NCI-H345 (cell line): ENCODE measurements at regions not wholly inside any gene's neighbourhood (a gene's known extent, or its start where the extent isn't known, plus 50 kb on each side); places are given as distances from the start of the nearest gene placed in this dataset.
"Not testable (repeated sequence)": the region's sequence is repeated elsewhere in the genome, so short reads cannot be mapped to it uniquely, and the experiment has no call there.

Experiments used
- DNase-seq: peaks from one replicate; lab custom pipeline; 2025; lab: John Stamatoyannopoulos, UW

GRCh38 chr9:2354856-2355696 is 266.5 kb upstream of the VLDLR start:
- no peak for DNase-seq

DNA sequence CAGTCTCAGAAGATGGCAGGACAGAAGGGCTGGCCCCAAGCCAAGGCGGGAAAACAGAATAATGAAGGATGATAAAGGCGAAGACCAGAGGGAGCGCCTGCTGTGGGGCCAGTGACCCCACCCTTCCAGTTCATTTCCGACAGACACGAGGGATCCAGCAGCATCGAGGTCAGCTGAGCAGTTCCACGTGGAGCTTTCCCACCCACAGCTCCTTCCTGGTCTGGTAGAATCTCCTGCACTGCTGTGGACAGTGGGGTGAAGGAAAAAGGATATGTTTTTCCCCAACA is 265.9 kb upstream of the VLDLR start:
- DNase-seq = no peak

DNA sequence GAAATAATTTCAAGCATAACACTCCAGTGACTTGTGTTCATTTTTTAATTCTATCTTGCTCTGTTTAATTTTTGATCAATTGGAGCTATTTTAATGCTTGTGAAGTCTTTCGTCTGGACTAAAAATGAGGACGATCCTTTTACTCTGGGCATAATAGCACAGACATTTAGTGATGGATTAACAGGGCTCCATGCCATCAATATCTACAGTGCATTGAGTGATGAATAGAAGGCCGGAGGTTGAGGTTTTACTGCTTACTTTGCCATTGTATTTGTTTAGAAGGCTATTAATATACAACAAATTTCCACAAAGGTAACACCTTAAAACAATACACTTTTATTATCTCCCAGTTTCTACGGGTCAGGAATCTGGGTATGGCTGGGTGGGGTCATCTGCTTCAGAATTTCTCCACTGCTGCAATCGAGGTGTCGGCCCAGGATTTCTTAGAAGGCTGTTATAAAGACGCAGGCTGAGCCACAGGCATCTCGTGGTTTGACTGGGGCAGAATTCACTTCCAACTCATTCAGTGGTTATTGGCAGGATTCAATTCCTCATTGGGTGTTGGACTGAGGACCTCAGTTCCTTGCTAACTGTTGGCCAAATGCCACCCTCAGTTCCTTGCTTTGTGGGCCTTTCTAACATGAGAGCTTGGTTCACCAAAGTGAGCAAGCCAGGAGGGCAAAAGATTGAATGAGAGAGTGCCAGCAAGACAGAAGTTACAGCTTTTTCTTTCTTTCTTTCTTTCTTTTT is 265.4 kb upstream of the VLDLR start:
- DNase-seq = no peak

- peak; percentile 82 for DNase-seq
Observed at GRCh38 chr9:2359891-2360471, 261.6 kb upstream of the VLDLR start.

DNA sequence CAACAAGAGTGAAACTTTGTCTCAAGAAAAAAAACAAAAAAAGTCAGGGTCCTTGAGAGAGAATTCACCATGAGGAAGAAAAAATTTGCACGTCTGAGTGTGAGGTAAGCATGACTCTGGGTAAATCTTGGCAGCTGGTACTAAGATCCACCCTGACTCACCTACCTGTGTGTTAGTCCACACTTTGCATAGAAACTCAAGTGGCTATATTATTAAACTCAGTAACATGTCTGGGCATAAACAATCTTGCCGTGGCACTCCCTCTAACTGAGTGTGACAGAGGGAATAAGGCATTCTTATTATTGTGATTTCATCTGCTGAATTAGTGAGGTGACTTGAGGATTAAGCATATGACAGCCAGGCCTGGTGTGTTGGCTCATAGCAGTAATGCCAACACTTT is 259.4 kb upstream of the VLDLR start:
- DNase-seq = no peak

DNA sequence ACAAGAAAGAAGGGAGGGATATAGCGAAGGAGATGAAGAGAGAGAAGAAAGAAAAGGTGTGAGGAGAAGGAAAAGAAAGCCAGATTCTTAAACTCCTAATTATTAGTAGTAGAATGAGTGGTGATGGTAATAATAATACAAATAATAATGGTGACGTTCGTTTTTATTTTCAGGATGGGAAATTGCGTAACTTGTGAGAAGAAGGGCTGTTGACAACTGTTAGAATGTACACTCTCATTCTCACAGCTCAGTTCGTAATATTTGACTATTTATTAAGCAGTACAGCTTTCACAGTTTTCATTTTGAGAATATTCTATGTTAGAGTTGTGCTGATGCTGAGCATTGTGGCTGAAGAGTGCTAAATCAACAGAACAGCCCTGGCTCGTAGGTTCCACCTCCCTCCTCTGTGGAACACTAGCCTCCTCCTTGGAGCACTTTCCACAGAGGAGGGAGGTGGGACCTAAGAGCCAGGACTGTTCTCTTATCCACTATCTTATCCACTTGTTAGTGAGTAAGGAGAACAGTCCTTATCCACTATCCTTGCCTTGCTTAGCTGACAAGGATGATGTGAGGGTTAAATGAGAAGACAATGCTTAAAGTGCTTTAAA is 258.3 kb upstream of the VLDLR start:
- DNase-seq = no peak

GRCh38 chr9:2363781-2364180 is 257.8 kb upstream of the VLDLR start:
- DNase-seq = no peak

DNA sequence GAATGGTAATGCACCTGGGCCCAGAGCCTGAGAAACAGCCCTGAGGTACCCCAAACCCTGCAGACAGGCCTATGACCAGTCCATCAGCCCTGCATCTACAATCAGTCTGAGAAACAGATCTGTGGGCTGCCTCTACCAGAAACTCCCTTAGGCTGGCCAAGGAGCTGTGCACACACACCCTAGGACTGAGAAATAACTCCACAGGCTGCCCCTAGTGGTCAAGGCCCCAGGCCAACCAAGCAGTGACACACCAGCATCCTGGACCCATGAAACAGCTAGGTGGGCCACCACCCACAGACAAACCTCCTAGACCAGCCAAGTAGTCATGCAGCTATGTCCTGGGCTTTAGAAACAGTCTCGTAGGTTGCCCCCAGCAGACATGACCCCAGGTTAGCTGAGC is 253.6 kb upstream of the VLDLR start:
- DNase-seq = no peak

- no peak for DNase-seq
Observed at GRCh38 chr9:2373648-2374047, 247.9 kb upstream of the VLDLR start.

- DNase-seq = no peak
Observed at GRCh38 chr9:2375114-2375513, 246.5 kb upstream of the VLDLR start.

DNA sequence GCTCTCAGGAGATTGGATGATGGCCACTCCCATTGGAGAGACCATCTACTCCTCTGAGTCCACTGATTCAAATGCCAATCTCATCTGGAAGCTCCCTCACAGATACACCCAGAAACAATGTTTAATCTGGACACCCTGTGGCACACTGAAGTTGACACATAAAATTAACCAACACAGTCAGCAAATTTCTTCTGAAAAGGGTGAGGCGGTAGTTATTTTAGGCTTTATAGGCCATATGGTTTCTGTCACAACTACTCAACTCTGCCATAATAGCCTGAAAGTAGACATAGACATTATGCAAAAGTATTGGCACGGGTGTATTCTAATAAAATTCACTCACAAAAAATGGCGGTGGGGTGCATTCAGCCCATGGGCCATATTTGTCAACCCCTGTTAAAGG is 244.5 kb upstream of the VLDLR start:
- no peak for DNase-seq

- no peak for DNase-seq
Observed at GRCh38 chr9:2377834-2378233, 243.8 kb upstream of the VLDLR start.

DNA sequence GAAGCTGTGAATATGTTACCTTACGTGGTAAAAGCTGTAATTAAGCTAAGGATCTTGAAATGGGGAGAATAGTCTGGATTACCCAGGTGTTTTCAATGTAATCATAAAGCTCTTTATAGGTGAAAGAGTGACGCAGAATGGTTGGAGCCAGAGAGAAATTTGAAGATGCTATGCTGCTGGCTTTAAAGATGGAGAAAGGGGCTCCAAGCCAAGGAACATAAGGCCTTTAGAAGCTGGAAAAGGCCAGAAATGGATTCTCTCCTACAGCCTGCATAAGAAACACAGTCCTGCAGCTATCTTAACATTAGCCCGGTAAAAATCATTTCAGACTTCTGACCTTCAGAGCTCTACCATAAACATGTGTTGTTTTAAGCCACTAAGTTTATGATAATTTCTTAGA is 243.3 kb upstream of the VLDLR start:
- no peak for DNase-seq

DNA sequence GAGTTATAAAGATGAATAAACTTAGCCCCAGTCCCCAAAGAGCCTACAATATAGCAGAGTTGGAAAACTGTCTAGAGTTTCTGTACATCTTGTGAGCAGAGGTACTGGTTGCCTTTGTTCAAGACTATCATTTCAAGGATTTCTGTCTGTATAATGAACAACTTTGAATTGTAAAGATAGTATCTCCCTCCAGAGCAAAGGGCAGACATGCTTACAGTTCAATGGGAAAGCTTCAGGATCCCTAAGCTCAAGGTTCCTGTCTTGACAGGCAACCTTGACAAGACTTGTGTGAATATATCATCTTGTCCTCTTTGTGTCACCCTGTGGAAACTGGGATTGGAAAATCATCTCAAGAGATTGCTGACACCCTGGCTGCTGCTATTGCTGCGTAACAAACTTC is 242.8 kb upstream of the VLDLR start:
- no peak for DNase-seq

DNA sequence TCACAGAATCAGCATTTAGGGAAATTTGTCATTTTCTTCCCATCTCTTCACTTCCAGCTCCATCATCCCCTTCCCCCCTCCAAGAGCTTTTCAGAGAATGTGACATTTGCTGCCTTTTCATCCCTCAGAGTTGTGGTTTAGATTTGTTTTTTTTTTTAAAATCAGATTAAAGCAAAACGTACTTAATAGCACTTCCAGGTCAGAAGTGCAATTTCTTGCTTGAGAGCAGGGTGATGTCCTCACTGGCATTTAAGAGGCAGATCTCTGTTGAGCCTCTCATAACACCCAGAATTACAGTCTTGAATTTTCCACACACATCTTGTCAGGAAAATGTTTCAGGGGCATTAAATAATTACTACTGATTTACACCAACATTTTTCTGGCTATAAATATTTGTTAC is 236.8 kb upstream of the VLDLR start:
- no peak for DNase-seq

GRCh38 chr9:2385746-2386145 is 235.8 kb upstream of the VLDLR start:
- no peak for DNase-seq

DNA sequence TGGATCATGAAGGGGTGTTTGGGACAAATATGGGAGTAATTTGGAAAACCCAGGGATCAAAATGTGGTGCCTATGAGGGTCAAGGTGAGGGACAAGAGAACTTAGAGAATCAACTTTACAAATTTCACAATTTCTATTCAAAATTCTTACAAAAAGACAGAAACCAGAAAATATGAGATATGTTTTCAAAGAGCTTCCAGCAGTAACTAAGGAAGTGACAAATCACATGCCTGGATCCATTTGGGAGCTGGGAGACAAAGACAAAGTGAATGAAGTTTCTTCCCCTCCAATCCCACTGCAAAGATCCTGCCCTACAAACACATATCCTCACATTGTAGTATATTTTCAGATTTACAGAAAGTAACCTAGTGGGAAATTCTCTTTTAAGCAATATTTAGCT is 235.0 kb upstream of the VLDLR start:
- no peak for DNase-seq

GRCh38 chr9:2387166-2387565 is 234.4 kb upstream of the VLDLR start:
- DNase-seq = no peak

DNA sequence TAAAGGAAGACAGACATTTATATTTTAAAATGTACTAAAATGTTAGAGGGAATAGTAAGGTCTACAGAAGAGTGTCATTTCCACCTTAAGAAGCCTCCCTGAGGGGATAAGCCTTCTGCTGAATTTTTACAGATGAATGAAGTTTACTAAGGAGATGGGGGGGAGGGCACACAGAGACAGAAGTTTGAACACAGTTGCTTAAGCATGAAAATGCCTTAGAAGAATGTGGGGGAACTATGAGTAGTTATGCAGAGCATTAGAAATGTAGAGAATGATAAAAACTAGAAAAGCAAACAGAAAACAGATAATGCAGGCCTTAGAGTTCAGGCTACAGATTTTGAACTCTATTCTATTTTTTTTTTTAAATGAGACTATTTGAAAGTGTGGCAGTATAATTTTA is 232.2 kb upstream of the VLDLR start:
- DNase-seq = no peak

DNA sequence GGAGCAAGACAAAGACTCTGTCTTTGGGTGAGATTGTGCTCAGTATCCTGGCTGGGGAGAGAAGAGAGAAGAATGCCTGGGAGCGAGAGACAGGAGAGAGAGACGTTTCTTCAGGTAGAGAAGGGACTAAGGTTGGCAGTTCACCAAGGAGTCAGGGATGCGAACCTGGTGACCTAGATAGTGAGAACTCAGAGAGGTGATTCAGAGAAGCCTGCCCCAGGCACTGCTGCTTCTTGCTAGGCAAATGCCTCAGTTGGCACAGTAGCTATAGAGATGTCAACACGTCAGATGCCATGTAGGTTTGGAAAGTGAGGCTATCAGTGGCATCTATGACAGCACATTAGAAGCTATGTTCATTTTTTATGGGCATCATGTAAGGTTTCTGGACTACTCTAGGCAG is 231.6 kb upstream of the VLDLR start:
- DNase-seq = no peak

DNA sequence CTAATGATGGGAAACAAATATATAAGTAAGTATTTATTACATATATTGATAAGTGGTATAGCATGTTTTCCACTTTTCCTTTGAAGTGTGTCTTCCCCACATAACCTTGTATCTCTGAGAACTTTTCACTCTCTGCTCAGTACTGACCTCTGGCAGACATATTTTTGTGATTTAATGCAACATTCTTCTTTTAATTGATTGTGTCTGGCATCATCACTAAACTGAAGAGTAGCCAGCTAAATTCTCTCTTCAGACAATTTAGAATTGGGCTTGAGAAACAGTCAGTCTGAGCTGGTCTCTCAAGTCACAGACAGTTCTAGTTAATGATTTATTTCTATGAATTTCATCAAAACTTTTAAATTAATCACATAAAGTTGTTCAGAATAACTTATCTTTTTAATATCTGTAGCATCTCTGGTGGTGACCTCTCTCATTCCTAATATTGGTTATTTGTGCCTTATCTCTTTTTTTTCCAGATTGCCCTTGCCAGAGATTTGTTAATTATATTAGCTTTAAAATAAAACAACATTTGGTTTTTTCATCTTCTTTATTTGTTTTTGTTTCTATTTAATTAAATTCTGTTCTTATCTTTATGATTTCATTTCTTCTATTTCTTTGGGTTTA is 230.0 kb upstream of the VLDLR start:
- not testable (repeated sequence) for DNase-seq

DNA sequence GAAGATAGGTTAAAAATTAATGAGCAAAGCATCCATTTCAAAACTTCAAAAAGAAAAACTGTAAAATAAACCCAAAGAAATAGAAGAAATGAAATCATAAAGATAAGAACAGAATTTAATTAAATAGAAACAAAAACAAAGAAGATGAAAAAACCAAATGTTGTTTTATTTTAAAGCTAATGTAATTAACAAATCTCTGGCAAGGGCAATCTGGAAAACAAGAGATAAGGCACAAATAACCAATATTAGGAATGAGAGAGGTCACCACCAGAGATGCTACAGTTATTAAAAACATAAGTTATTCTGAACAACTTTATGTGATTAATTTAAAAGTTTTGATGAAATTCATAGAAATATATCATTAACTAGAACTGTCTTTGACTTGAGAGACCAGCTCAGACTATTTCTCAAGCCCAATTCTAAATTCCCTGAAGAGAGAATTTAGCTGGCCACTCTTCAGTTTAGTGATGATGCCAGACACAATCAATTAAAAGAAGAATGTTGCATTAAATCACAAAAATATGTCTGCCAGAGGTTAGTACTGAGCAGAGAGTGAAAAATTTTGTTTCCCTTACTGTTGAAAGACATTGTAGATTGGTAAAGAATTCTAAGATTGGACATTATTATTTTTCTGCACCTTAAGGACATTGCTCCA is 227.4 kb upstream of the VLDLR start:
- DNase-seq = not testable (repeated sequence)
